SK-N-SH (cell line): ENCODE measurements at regions not wholly inside any gene's neighbourhood (a gene's known extent, or its start where the extent isn't known, plus 50 kb on each side); places are given as distances from the start of the nearest gene placed in this dataset.

Experiments
- CTCF ChIP-seq: fragments of 200-600 bp; sonication (generic); IDR thresholded peaks from 2 replicates; pipeline ENCODE4 v1.6.1; 2017; ENCODE audit warnings: antibody characterized with exemption, mild to moderate bottlenecking, moderate library complexity
- ELF1 ChIP-seq: IDR thresholded peaks from 2 replicates; pipeline ENCODE4 v1.4.0; 2012
- MAX ChIP-seq: IDR thresholded peaks from 2 replicates; pipeline ENCODE4 v1.4.0; 2012; ENCODE audit warnings: low read depth
- MXI1 ChIP-seq: IDR thresholded peaks from 2 replicates; pipeline ENCODE4 v1.6.1; 2012; ENCODE audit warnings: mild to moderate bottlenecking, low read depth, low read length, improper control_type of control experiment
- POLR2AphosphoS5 ChIP-seq: IDR thresholded peaks from 2 replicates; pipeline ENCODE4 v1.6.1; 2012; ENCODE audit warnings: low read depth, low read length
- RXRA ChIP-seq: IDR thresholded peaks from 2 replicates; pipeline ENCODE4 v1.4.0; 2012; ENCODE audit warnings: low read depth, mild to moderate bottlenecking, borderline replicate concordance
- TAF1 ChIP-seq: IDR thresholded peaks from 2 replicates; pipeline ENCODE4 v1.6.1; 2012; ENCODE audit warnings: low read depth, mild to moderate bottlenecking, low read length, moderate library complexity, borderline replicate concordance
- USF2 ChIP-seq: fragments of 150-350 bp; IDR thresholded peaks from 2 replicates; pipeline ENCODE4 v1.6.1; 2017; ENCODE audit warnings: antibody characterized with exemption, low read length, low read depth, borderline replicate concordance

- no peak for TF ChIP-seq CTCF
- TF ChIP-seq MXI1, result no peak
- no peak for TF ChIP-seq ELF1
- TF ChIP-seq POLR2AphosphoS5, result no peak
- TF ChIP-seq RXRA, result no peak
- no peak for TF ChIP-seq TAF1
- no peak for TF ChIP-seq USF2
- TF ChIP-seq MAX, result no peak
These were observed 1100.6 kb upstream of the RBFOX1 start for GRCh38 chr16:6232056-6232455.
